IMR-90 (cell line): ENCODE measurements at regions not wholly inside any gene's neighbourhood (a gene's known extent, or its start where the extent isn't known, plus 50 kb on each side); places are given as distances from the start of the nearest gene placed in this dataset.
A peak's percentile ranks its signal among the peaks of the same experiment; 100 is the strongest.

Experiments used
- ATAC-seq: fragments of 200-7000 bp; cut with Tn5 transposase; 2 replicates; pipeline ENCODE4 v1.9.1; 2020; ENCODE audit warnings: low read depth, mild to moderate bottlenecking, moderate library complexity
- BruUV-seq: library from RNA; stranded (reverse); fragments of 400-500 nt; replicated peaks from 2 replicates; lab custom pipeline; 2021; lab: Mats Ljungman, UMichigan
- CTCF ChIA-PET: fragments of 300-600 bp; formaldehyde crosslinking; extraction: SDS; loops from one replicate; lab custom pipeline; 2021; ENCODE audit warnings: antibody characterized with exemption; lab: Yijun Ruan, JAX
- POLR2A ChIA-PET: fragments of 300-600 bp; sonication (Branson Sonifier 250); formaldehyde crosslinking; loops from one replicate; lab custom pipeline; 2022; ENCODE audit warnings: antibody characterized with exemption; ENCODE audit not compliant: unreplicated experiment; lab: Charles Lee
- DNase-seq: peaks from one replicate; pipeline ENCODE4 v3.0.0; 2013
- H2AFZ ChIP-seq: replicated peaks from 2 replicates; pipeline ENCODE3; 2013; ENCODE audit warnings: low read length, mild to moderate bottlenecking; ENCODE audit not compliant: poor library complexity
- H2AK5ac ChIP-seq: 2 replicates; pipeline ENCODE4 v1.6.1; 2013; ENCODE audit warnings: low read depth, low read length, inconsistent platforms
- H2AK9ac ChIP-seq: replicated peaks from 2 replicates; pipeline ENCODE3; 2013; ENCODE audit warnings: mild to moderate bottlenecking, low read depth, low read length, moderate library complexity; ENCODE audit not compliant: poor library complexity
- H2BK120ac ChIP-seq: 2 replicates; pipeline ENCODE4 v1.6.1; 2013; ENCODE audit warnings: low read depth, low read length, inconsistent platforms
- H2BK15ac ChIP-seq: 3 replicates; pipeline ENCODE4 v1.6.1; 2013; ENCODE audit warnings: low read depth, low read length, inconsistent platforms
- H2BK20ac ChIP-seq: 2 replicates; pipeline ENCODE4 v1.6.1; 2013; ENCODE audit warnings: low read depth, mild to moderate bottlenecking, inconsistent platforms, low read length, moderate library complexity
- H2BK5ac ChIP-seq: 2 replicates; pipeline ENCODE4 v1.6.1; 2013; ENCODE audit warnings: mild to moderate bottlenecking, low read depth, low read length, inconsistent platforms; ENCODE audit not compliant: poor library complexity, severe bottlenecking
- H3K14ac ChIP-seq: replicated peaks from 2 replicates; pipeline ENCODE4 v1.6.1; 2013; ENCODE audit warnings: low read depth, low read length, inconsistent platforms
- H3K18ac ChIP-seq: 2 replicates; pipeline ENCODE4 v1.6.1; 2013; ENCODE audit warnings: low read depth, low read length, control low read depth
- H3K23ac ChIP-seq: 2 replicates; pipeline ENCODE4 v1.6.1; 2013; ENCODE audit warnings: low read depth, low read length, inconsistent platforms
- H3K27ac ChIP-seq: 2 replicates; pipeline ENCODE4 v1.5.1; 2013; ENCODE audit warnings: mild to moderate bottlenecking, control low read depth, low read length; ENCODE audit not compliant: insufficient read depth
- H3K27me3 ChIP-seq: 2 replicates; pipeline ENCODE4 v1.6.1; 2013; ENCODE audit warnings: low read length; ENCODE audit not compliant: control insufficient read depth, insufficient read depth
- H3K36me3 ChIP-seq: 2 replicates; pipeline ENCODE4 v1.6.1; 2013; ENCODE audit warnings: low read length, mixed read lengths; ENCODE audit not compliant: control insufficient read depth, insufficient read depth
- H3K4ac ChIP-seq: 2 replicates; pipeline ENCODE4 v1.6.1; 2013; ENCODE audit warnings: low read depth, low read length, inconsistent platforms
- H3K4me1 ChIP-seq: 2 replicates; pipeline ENCODE4 v1.6.1; 2013; ENCODE audit warnings: low read length, mixed read lengths; ENCODE audit not compliant: control insufficient read depth, insufficient read depth
- H3K4me2 ChIP-seq: 2 replicates; pipeline ENCODE4 v1.6.1; 2013; ENCODE audit warnings: low read depth, mild to moderate bottlenecking, control low read depth, low read length, moderate library complexity
- H3K4me3 ChIP-seq: 2 replicates; pipeline ENCODE4 v1.5.1; 2013; ENCODE audit warnings: low read depth, mild to moderate bottlenecking, control low read depth, low read length, moderate library complexity; ENCODE audit not compliant: insufficient read depth
- H3K56ac ChIP-seq: 2 replicates; pipeline ENCODE4 v1.6.1; 2013; ENCODE audit warnings: low read length, inconsistent platforms; ENCODE audit not compliant: insufficient read depth; ENCODE audit errors: extremely low read depth
- H3K79me1 ChIP-seq, 2 experiments: 2 replicates each; pipeline ENCODE4 v1.6.1; 2013; ENCODE audit warnings: low read length in 2 of 2, inconsistent platforms in 1 of 2, low read depth in 1 of 2
- H3K9ac ChIP-seq: 2 replicates; pipeline ENCODE4 v1.6.1; 2013; ENCODE audit warnings: low read depth, low read length, control low read depth
- H3K9me1 ChIP-seq: 2 replicates; pipeline ENCODE4 v1.6.1; 2013; ENCODE audit warnings: low read length, inconsistent platforms; ENCODE audit not compliant: insufficient read depth
- H3K9me3 ChIP-seq: 2 replicates; pipeline ENCODE4 v1.6.1; 2013; ENCODE audit warnings: low read length; ENCODE audit not compliant: control insufficient read depth, insufficient read depth
- H4K20me1 ChIP-seq: 2 replicates; pipeline ENCODE4 v1.6.1; 2013; ENCODE audit warnings: low read length, inconsistent platforms; ENCODE audit not compliant: insufficient read depth
- H4K5ac ChIP-seq: 2 replicates; pipeline ENCODE4 v1.6.1; 2013; ENCODE audit warnings: mild to moderate bottlenecking, low read depth, low read length, control low read depth
- H4K8ac ChIP-seq, 2 experiments: 2 replicates each; pipeline ENCODE4 v1.6.1; 2013; ENCODE audit warnings: low read depth in 2 of 2, low read length in 2 of 2, control low read depth in 1 of 2, inconsistent platforms in 1 of 2
- H4K91ac ChIP-seq: 2 replicates; pipeline ENCODE4 v1.6.1; 2013; ENCODE audit warnings: low read depth, low read length, inconsistent platforms; ENCODE audit not compliant: insufficient read depth
- CEBPB ChIP-seq: IDR thresholded peaks from 2 replicates; pipeline ENCODE4 v1.6.1; 2012; ENCODE audit warnings: low read depth, low read length, improper control_type of control experiment
- USF2 ChIP-seq: fragments of 150-350 bp; IDR thresholded peaks from 2 replicates; pipeline ENCODE4 v1.6.1; 2017; ENCODE audit warnings: mild to moderate bottlenecking, antibody characterized with exemption, low read length, low read depth
- WGBS, 2 experiments: methylation state at CpG; one replicate each; pipeline versions ENCODE4 v1.1.5 to v1.1.7; 2013; ENCODE audit warnings: missing lambda C conversion rate in 2 of 2; ENCODE audit not compliant: insufficient read length in 1 of 2; ENCODE audit errors: extremely low coverage in 2 of 2; 5-methylcytosine and 5-hydroxymethylcytosine counted together
- dilution Hi-C: fragments of 300-500 bp; cut with HindIII; formaldehyde crosslinking; loops from one replicate; pipeline ENCODE4 v1.14.3; 2018; ENCODE audit warnings: low sequenced_read_pairs; ENCODE audit not compliant: unreplicated experiment
- in situ Hi-C: fragments of 300-500 bp; cut with MboI; formaldehyde crosslinking; loops from 3 replicates; pipeline ENCODE4 v1.14.3; 2019; ENCODE audit warnings: low sequenced_read_pairs, inconsistent platforms, mixed read lengths
- intact Hi-C: fragments of 100-400 bp; cut with micrococcal nuclease; formaldehyde crosslinking; loops from 2 replicates; pipeline ENCODE4 v1.10.0; 2022

- Histone ChIP-seq H3K4me2 (no peak overlapping the region), H4K8ac (no peak overlapping the region), H3K9me1 (no peaks in the 10 kb centered on the region), H4K20me1 (no peaks in the 10 kb centered on the region), H3K18ac (no peak overlapping the region), H3K9me3 (no peaks in the 10 kb centered on the region), H4K91ac (no peak overlapping the region), H2BK120ac (no peak overlapping the region), H3K9ac (no peak overlapping the region), H2BK5ac (no peak overlapping the region), H3K79me1 (no peaks in the 10 kb centered on the region), H2BK20ac (no peak overlapping the region), H2AK9ac (no peak overlapping the region), H3K27ac (no peak overlapping the region), H4K5ac (no peak overlapping the region), H3K56ac (no peak overlapping the region), H3K4me1 (no peaks in the 10 kb centered on the region), H2AK5ac (no peak overlapping the region), H3K27me3 (no peaks in the 10 kb centered on the region), H3K14ac (no peak overlapping the region), H3K36me3 (no peaks in the 10 kb centered on the region), H3K23ac (no peak overlapping the region), H3K4ac (no peak overlapping the region), H3K4me3 (no peak overlapping the region), H2AFZ (no peak overlapping the region), H2BK15ac (no peak overlapping the region)
- dilution Hi-C loops (no loop called here), intact Hi-C loops (no loop called here), in situ Hi-C loops (no loop called here)
- TF ChIP-seq CEBPB (peak; percentile 74), USF2 (no peak)
- BruUV-seq: no TSS peak
- ChIA-PET POLR2A (no interaction called here), CTCF (no interaction called here)
- no CpG with 5 or more reads among the region's 5 CpGs for WGBS, 2 experiments
- DNase-seq (no peak), ATAC-seq (no peak)
These were observed 1243.5 kb upstream of the CADM2 start for GRCh38 chr3:83715307-83715706.
